ENCODE measurements at regions not wholly inside any gene's neighbourhood (a gene's known extent, or its start where the extent isn't known, plus 50 kb on each side); places are given as distances from the start of the nearest gene placed in this dataset.
A peak's percentile ranks its signal among the peaks of the same experiment; 100 is the strongest.

DNA sequence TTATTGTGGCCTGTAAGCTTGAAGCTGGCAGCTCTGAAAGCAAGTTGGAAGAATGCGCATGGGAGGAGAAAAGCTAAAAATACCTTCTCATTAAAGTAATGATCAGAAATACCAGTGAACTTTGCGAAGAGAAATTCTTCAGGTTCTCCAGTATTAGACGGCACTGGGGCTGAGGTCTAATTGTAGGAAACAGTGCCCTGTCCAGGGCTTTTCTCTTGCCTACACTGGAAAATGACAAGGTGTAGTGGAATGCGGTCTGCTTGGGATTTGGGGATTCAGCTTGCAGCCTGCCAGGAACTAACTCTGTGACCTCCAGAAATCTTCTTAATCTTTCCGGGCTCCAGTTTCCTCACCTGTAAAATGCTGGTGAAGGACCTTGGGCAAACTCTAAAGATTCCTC lies 53.3 kb upstream of the KCNJ16 start:
- in situ Hi-C loops (cut with HindIII; ENCODE audit: low sequenced_read_pairs), result no loop called here

DNA sequence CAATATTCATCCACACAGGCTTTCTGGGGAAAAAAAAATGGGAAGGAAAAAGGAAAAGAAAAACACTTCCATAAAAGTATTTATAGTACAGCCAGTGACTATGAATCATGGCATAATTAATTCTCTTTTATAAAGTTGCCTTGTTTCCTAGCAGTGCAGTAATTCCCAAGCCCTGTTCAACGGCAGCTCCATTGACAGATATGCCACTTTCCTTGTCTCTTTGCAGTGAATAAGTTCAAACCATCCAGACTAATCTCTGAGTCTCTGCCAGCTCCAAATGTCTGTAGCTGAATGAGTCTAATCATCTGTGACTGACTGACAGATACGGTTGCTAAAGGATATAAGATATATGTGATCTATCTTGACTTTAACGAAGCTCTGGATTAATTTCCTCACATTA lies 52.9 kb upstream of the KCNJ16 start:
- in situ Hi-C loops (cut with HindIII; ENCODE audit: low sequenced_read_pairs), result no loop called here
- peak; percentile 41 for DNase-seq (ENCODE audit: low spot score)

More for the DNA sequence above, 53.3 kb upstream of the KCNJ16 start:
- peak; percentile 62 for DNase-seq (ENCODE audit: low spot score)

DNA sequence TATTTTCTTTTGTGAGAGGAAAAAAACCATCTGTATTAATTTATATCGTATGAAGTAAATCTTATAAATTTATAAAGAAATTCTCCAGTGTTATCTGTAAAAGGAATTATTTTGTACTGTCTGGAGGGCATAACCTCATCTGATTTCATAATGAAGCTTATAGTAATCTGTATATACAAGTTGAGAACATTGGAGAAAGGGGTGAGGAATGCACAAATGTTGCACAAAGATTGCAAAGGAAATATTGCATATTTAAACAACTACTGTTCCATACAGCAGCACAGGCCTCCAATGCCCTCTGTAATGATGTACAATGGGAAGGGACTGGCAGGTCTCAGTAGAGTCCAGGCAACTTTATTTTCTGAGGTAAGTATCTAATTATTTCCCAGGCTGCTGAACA lies 50.8 kb upstream of the KCNJ16 start:
- no peak for DNase-seq (ENCODE audit: low spot score)
- in situ Hi-C loops (cut with HindIII; ENCODE audit: low sequenced_read_pairs), result no loop called here
